ENCODE measurements at regions not wholly inside any gene's neighbourhood (a gene's known extent, or its start where the extent isn't known, plus 50 kb on each side); places are given as distances from the start of the nearest gene placed in this dataset.

DNA sequence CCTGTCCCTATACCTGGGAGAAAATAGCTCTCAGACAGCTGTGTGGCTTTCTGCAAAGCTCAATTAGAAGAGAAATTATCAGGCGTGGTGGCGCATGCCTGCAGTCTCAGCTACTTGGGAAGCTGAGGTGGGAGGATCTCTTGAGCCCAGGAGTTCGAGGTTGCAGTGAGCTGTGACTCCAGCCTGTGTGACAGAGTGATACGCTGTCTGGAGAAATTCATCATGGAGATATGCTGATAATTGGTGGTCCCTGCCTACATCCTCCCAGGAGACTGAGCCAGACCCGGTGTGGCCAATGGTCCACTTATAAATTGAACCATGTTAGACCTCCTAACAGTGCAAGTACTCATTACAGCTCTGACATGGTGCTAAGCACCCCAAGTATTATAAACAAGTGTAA is 58.7 kb upstream of the ZNF599 start:
- intact Hi-C loops (cut with DNase I), result no loop called here
- DNase-seq, result no peak

GRCh38 chr19:34828156-34828555 is 55.1 kb upstream of the ZNF599 start:
- ATAC-seq (ENCODE audit: poor library complexity), result no peak
- intact Hi-C loops (cut with DNase I), result no loop called here

More for the DNA sequence above, 58.7 kb upstream of the ZNF599 start:
- no peak for ATAC-seq (ENCODE audit: poor library complexity)

GRCh38 chr19:34825212-34825611 is 52.2 kb upstream of the ZNF599 start:
- intact Hi-C loops (cut with DNase I), result no loop called here
- no peak for DNase-seq
- ATAC-seq (ENCODE audit: poor library complexity), result no peak

More at GRCh38 chr19:34828156-34828555, 55.1 kb upstream of the ZNF599 start:
- DNase-seq, result no peak

DNA sequence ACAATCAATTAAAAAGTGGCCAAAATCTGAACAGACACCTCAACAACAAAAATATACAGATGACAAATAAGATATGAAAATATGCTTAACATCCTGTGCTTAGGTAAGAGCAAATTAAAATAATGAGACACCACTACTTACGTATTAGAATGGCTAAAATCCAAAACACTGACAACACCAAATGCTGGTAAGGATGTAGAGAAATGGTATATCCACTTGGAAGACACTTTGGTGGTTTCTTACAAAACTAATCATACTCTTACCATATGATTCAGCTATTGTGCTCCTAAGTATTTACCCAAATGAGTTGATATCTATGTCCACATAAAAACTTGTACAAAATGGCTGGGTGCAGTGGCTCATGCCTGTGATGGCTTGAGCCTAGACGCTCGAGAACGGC is 51.7 kb upstream of the ZNF599 start:
- ATAC-seq (ENCODE audit: poor library complexity) (no peak), DNase-seq (no peak)
- intact Hi-C loops (cut with DNase I), result no loop called here
